ENCODE measurements at regions not wholly inside any gene's neighbourhood (a gene's known extent, or its start where the extent isn't known, plus 50 kb on each side); places are given as distances from the start of the nearest gene placed in this dataset.

DNA sequence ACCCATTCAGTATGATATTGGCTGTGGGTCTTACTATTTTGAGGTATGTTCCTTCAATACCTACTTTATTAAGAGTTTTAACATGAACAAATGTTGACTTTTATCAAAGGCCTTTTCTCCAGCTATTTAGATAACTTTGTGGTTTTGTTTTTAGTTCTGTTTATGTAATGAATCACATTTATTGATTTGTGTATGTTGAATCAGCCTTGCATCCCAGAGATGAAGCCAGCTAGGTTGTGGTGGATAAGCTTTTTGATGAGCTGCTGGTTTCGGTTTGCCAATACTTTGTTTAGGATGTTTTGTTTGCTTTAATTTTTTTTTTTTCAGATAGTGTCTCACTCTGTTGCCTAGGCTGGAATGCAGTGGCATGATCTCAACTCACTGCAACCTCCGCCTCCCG is 609.0 kb upstream of the COX7C start:
- TF ChIP-seq POLR2A (IDR thresholded peaks at IDR 0.05) (no peak), POLR2AphosphoS5 (IDR thresholded peaks at IDR 0.05) (no peak)
- TF ChIP-seq, protein P1, sequence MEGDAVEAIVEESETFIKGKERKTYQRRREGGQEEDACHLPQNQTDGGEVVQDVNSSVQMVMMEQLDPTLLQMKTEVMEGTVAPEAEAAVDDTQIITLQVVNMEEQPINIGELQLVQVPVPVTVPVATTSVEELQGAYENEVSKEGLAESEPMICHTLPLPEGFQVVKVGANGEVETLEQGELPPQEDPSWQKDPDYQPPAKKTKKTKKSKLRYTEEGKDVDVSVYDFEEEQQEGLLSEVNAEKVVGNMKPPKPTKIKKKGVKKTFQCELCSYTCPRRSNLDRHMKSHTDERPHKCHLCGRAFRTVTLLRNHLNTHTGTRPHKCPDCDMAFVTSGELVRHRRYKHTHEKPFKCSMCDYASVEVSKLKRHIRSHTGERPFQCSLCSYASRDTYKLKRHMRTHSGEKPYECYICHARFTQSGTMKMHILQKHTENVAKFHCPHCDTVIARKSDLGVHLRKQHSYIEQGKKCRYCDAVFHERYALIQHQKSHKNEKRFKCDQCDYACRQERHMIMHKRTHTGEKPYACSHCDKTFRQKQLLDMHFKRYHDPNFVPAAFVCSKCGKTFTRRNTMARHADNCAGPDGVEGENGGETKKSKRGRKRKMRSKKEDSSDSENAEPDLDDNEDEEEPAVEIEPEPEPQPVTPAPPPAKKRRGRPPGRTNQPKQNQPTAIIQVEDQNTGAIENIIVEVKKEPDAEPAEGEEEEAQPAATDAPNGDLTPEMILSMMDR (IDR thresholded peaks at IDR 0.05 in 8 of 11, conservative IDR thresholded peaks at IDR 0.05 in 3 of 11) = no peak
